Endothelial cell of umbilical vein (primary cell): ENCODE measurements at regions not wholly inside any gene's neighbourhood (a gene's known extent, or its start where the extent isn't known, plus 50 kb on each side); places are given as distances from the start of the nearest gene placed in this dataset.

Experiments used
- BruUV-seq: library from RNA; stranded (reverse); fragments of 400-500 nt; replicated peaks from 2 replicates; lab custom pipeline; 2021; lab: Mats Ljungman, UMichigan
- CTCF ChIA-PET: fragments of 300-600, 350-600 bp; sonication (Branson Sonifier 250); formaldehyde crosslinking; loops from one replicate; lab custom pipeline; 2021; ENCODE audit warnings: antibody characterized with exemption, inconsistent platforms; lab: Charles Lee
- POLR2A ChIA-PET: fragments of 300-600, 350-600 bp; sonication (Branson Sonifier 250); formaldehyde crosslinking; loops from one replicate; lab custom pipeline; 2021; ENCODE audit warnings: antibody characterized with exemption, inconsistent platforms; lab: Charles Lee
- DNase-seq: peaks from one replicate; pipeline ENCODE4 v3.0.0-alpha.2; 2011; ENCODE audit warnings: low read depth, low spot score
- FAIRE-seq: peaks from 2 replicates; lab custom pipeline; 2011; peaks lifted over from hg19 to GRCh38; lab: Jason Lieb, UNC
- H2AFZ ChIP-seq: 2 replicates; pipeline ENCODE4 v1.6.0; 2012; ENCODE audit warnings: low read depth, low read length, control low read depth, inconsistent platforms
- H3K27ac ChIP-seq: 2 replicates; pipeline ENCODE4 v1.5.1; 2011; ENCODE audit warnings: low read depth, mild to moderate bottlenecking, control low read depth, low read length, moderate library complexity; ENCODE audit not compliant: insufficient read depth
- H3K27me3 ChIP-seq, 2 experiments: 2 replicates each; pipeline versions ENCODE4 v1.6.0 to v1.6.1; 2011; ENCODE audit warnings: low read length in 2 of 2, mixed read lengths in 1 of 2; ENCODE audit not compliant: control insufficient read depth in 2 of 2, insufficient read depth in 2 of 2
- H3K36me3 ChIP-seq, 2 experiments: 2 replicates in 1 of 2; 3 replicates in 1 of 2; pipeline ENCODE4 v1.5.1; 2011; ENCODE audit warnings: low read length in 2 of 2, mild to moderate bottlenecking in 1 of 2, moderate library complexity in 1 of 2; ENCODE audit not compliant: control insufficient read depth in 2 of 2, insufficient read depth in 2 of 2; ENCODE audit errors: extremely low read depth in 1 of 2
- H3K4me1 ChIP-seq: 3 replicates; pipeline ENCODE4 v1.5.1; 2011; ENCODE audit warnings: mild to moderate bottlenecking, low read length; ENCODE audit not compliant: control insufficient read depth, insufficient read depth; ENCODE audit errors: extremely low read depth
- H3K4me2 ChIP-seq: 2 replicates; pipeline ENCODE4 v1.6.1; 2011; ENCODE audit warnings: low read length, control low read depth, mixed read lengths; ENCODE audit not compliant: insufficient read depth
- H3K4me3 ChIP-seq, 3 experiments: fragments of 200-600 bp in 1 of 3; sonication (generic), shearing (Covaris generic) in 1 of 3; replicated peaks in 1 of 3; 2 replicates each; pipeline ENCODE4 v1.5.1; 2011 to 2016; ENCODE audit warnings: control low read depth in 3 of 3, low read length in 3 of 3, mild to moderate bottlenecking in 2 of 3, inconsistent platforms in 1 of 3, low read depth in 1 of 3, moderate library complexity in 1 of 3; ENCODE audit not compliant: insufficient read depth in 1 of 3
- H3K79me2 ChIP-seq: 2 replicates; pipeline ENCODE4 v1.6.0; 2012; ENCODE audit warnings: low read length, inconsistent platforms; ENCODE audit not compliant: control insufficient read depth, insufficient read depth
- H3K9ac ChIP-seq: replicated peaks from 2 replicates; pipeline ENCODE3; 2011; ENCODE audit warnings: low read length, control low read depth; ENCODE audit not compliant: insufficient read depth; ENCODE audit errors: extremely low read depth
- H3K9me1 ChIP-seq: replicated peaks from 3 replicates; pipeline ENCODE4 v1.6.0; 2011; ENCODE audit warnings: mild to moderate bottlenecking, low read length; ENCODE audit not compliant: control insufficient read depth, insufficient read depth; ENCODE audit errors: extremely low read depth
- H3K9me3 ChIP-seq: replicated peaks from 2 replicates; pipeline ENCODE4 v1.5.1; 2012; ENCODE audit warnings: low read length, inconsistent platforms; ENCODE audit not compliant: control insufficient read depth, insufficient read depth
- H4K20me1 ChIP-seq: replicated peaks from 2 replicates; pipeline ENCODE3; 2011; ENCODE audit warnings: mild to moderate bottlenecking, low read length; ENCODE audit not compliant: control insufficient read depth, insufficient read depth; ENCODE audit errors: extremely low read depth
- CTCF ChIP-seq, 2 donors: IDR thresholded peaks; 1 replicate in 1 of 2; 2 replicates in 1 of 2; pipeline ENCODE4 v1.5.1; 2011; ENCODE audit warnings: low read length in 2 of 2, mild to moderate bottlenecking in 2 of 2, moderate library complexity in 2 of 2, control low read depth in 1 of 2, inconsistent platforms in 1 of 2, low read depth in 1 of 2; ENCODE audit not compliant: insufficient read depth in 1 of 2; ENCODE audit errors: extremely low read depth in 1 of 2
- EZH2 ChIP-seq: IDR thresholded peaks from 2 replicates; pipeline ENCODE4 v1.6.1; 2012; ENCODE audit warnings: borderline replicate concordance, low read depth, mild to moderate bottlenecking, moderate library complexity, low read length, inconsistent platforms; ENCODE audit not compliant: severe bottlenecking
- FOS ChIP-seq: IDR thresholded peaks from 2 replicates; pipeline ENCODE4 v1.6.1; 2011; ENCODE audit warnings: mild to moderate bottlenecking, low read length, moderate library complexity, borderline replicate concordance; ENCODE audit not compliant: insufficient read depth
- GATA2 ChIP-seq: IDR thresholded peaks from 2 replicates; pipeline ENCODE4 v1.7.0; 2011; ENCODE audit warnings: low read depth, mild to moderate bottlenecking, moderate library complexity, mixed read lengths, low read length; ENCODE audit not compliant: insufficient read length, insufficient read depth
- JUN ChIP-seq: IDR thresholded peaks from 2 replicates; pipeline ENCODE4 v1.6.1; 2011; ENCODE audit warnings: borderline replicate concordance, low read depth; ENCODE audit not compliant: insufficient read length, insufficient read depth
- MAX ChIP-seq: IDR thresholded peaks from 2 replicates; pipeline ENCODE4 v1.6.1; 2011; ENCODE audit not compliant: insufficient read depth, insufficient read length
- MYC ChIP-seq: IDR thresholded peaks from one replicate; pipeline ENCODE4 v1.6.1; 2011; ENCODE audit warnings: mild to moderate bottlenecking, low read depth, low read length
- POLR2A ChIP-seq: IDR thresholded peaks from 2 replicates; pipeline ENCODE4 v1.6.1; 2012; ENCODE audit warnings: low read depth, mild to moderate bottlenecking, control low read depth, low read length
- POLR2AphosphoS5 ChIP-seq: IDR thresholded peaks from 2 replicates; pipeline ENCODE4 v1.6.1; 2012; ENCODE audit warnings: low read depth, mild to moderate bottlenecking, control low read depth, low read length, moderate library complexity; ENCODE audit not compliant: insufficient read depth
- dilution Hi-C: fragments of 300-500 bp; cut with MboI; formaldehyde crosslinking; loops from one replicate; pipeline ENCODE4 v1.15.0; 2019; ENCODE audit warnings: low sequenced_read_pairs; ENCODE audit not compliant: extremely low pct_ligation_motif_present
- intact Hi-C: fragments of 100-400 bp; cut with micrococcal nuclease; formaldehyde crosslinking; loops from one replicate; pipeline ENCODE4 v1.10.0; 2022

- Histone ChIP-seq H3K9me1 (no peaks in the 10 kb centered on the region), H3K9me3 (peaks cover 7% of the 10 kb centered on the region), H3K36me3 (no peaks in the 10 kb centered on the region), H3K4me1 (no peaks in the 10 kb centered on the region), H4K20me1 (no peaks in the 10 kb centered on the region), H3K4me3 (no peak overlapping the region), H3K27me3 (no peaks in the 10 kb centered on the region), H3K9ac (no peak overlapping the region), H3K79me2 (no peaks in the 10 kb centered on the region), H3K4me2 (no peak overlapping the region), H3K27ac (no peak overlapping the region), H2AFZ (no peak overlapping the region)
- dilution Hi-C loops (no loop called here), intact Hi-C loops (no loop called here)
- ChIA-PET CTCF (no interaction called here), POLR2A (no interaction called here)
- FAIRE-seq (no peak), DNase-seq (no peak)
- BruUV-seq = no TSS peak
- TF ChIP-seq POLR2A (no peak), CTCF (IDR thresholded peaks at IDR 0.05; ENCODE audit: extremely low read depth in 1 of 2, insufficient read depth in 1 of 2, low read depth in 1 of 2, low read length in 2 of 2) (no peak), GATA2 (no peak), POLR2AphosphoS5 (no peak), MAX (no peak), EZH2 (no peak), JUN (no peak), FOS (no peak), MYC (no peak)
Measured at GRCh38 chr10:130934293-130935127, 377.0 kb downstream of the TCERG1L start.
